ENCODE measurements at regions not wholly inside any gene's neighbourhood (a gene's known extent, or its start where the extent isn't known, plus 50 kb on each side); places are given as distances from the start of the nearest gene placed in this dataset.

DNA sequence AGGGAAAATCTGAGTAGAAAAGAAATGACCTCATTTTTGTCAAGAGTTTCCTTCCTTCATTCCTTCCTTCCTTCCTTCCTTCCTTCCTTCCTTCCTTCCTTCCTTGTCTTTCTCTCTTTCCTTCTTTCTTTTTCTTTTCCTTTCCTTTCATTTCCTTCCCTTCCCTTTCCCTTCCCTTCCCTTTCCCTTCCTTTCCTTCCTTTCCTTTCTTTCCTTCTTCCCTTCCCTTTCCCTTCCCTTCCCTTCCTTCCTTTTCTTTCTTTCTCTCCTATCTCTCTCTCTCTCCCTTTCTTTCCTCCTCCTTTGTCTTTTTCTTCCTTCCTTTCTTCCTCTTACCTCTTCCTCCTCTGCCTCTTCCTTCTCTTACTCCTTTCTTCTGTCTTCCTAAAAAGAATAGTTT, 347.6 kb downstream of the FAM47A start:
- TF ChIP-seq EZH2 (IDR thresholded peaks at IDR 0.05; ENCODE audit: low read length), result no peak
- TF ChIP-seq, protein P1, sequence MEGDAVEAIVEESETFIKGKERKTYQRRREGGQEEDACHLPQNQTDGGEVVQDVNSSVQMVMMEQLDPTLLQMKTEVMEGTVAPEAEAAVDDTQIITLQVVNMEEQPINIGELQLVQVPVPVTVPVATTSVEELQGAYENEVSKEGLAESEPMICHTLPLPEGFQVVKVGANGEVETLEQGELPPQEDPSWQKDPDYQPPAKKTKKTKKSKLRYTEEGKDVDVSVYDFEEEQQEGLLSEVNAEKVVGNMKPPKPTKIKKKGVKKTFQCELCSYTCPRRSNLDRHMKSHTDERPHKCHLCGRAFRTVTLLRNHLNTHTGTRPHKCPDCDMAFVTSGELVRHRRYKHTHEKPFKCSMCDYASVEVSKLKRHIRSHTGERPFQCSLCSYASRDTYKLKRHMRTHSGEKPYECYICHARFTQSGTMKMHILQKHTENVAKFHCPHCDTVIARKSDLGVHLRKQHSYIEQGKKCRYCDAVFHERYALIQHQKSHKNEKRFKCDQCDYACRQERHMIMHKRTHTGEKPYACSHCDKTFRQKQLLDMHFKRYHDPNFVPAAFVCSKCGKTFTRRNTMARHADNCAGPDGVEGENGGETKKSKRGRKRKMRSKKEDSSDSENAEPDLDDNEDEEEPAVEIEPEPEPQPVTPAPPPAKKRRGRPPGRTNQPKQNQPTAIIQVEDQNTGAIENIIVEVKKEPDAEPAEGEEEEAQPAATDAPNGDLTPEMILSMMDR (optimal IDR thresholded peaks at IDR 0.05 in 1 of 3, IDR thresholded peaks at IDR 0.05 in 1 of 3, conservative IDR thresholded peaks at IDR 0.05 in 1 of 3; ENCODE audit: extremely low read depth in 1 of 3, insufficient read depth in 2 of 3, low read length in 3 of 3), result no peak
